GM21529 (cell line): ENCODE measurements at regions not wholly inside any gene's neighbourhood (a gene's known extent, or its start where the extent isn't known, plus 50 kb on each side); places are given as distances from the start of the nearest gene placed in this dataset.
"Not testable (repeated sequence)": the region's sequence is repeated elsewhere in the genome, so short reads cannot be mapped to it uniquely, and the experiment has no call there.

Experiments
- ATAC-seq: cut with Tn5 transposase; IDR thresholded peaks from one replicate; pipeline ENCODE4 v1.9.1; 2021; ENCODE audit not compliant: unreplicated experiment

DNA sequence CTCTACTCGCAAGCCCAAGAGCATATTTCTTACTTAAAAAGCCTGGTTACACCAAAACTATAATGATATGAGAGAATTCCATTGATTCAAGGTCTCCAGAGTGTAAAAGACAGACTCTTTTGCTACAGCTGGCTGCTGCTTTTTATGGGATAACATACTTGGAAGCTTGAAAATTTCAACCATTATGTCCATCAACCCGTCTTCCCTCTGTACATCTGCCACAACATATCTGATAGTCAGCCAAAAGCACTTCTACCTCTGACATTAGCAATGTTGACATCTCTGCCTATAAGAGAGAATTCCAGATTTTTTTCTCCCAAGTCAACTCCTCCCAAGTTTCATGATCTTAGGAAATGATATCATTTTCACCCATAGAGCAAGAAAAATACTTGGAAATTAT lies 54.4 kb upstream of the IQCM start:
- no peak for ATAC-seq

DNA sequence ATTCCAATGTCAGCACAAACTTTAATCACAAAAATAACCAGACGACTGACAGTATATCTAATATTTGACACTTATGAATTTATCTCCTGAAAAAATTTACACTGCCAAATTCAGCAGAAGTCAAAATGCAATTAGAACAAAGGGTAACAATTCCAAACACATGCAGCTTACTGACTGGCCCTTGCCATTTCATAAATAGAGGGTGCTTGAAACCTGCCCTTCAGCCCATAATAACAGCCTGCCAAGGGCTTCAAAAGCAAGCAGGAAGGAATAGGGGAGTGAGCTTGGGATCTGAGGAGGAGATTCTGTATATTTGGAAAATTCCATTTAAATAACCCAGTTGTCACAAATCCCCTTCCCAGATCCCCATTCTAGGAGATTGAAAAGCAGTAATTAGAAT lies 66.1 kb upstream of the IQCM start:
- no peak for ATAC-seq

- no peak for ATAC-seq
These were observed 66.6 kb upstream of the IQCM start for GRCh38 chr4:149882251-149882650.

- ATAC-seq: no peak
These were observed 68.4 kb upstream of the IQCM start for GRCh38 chr4:149884046-149884445.

DNA sequence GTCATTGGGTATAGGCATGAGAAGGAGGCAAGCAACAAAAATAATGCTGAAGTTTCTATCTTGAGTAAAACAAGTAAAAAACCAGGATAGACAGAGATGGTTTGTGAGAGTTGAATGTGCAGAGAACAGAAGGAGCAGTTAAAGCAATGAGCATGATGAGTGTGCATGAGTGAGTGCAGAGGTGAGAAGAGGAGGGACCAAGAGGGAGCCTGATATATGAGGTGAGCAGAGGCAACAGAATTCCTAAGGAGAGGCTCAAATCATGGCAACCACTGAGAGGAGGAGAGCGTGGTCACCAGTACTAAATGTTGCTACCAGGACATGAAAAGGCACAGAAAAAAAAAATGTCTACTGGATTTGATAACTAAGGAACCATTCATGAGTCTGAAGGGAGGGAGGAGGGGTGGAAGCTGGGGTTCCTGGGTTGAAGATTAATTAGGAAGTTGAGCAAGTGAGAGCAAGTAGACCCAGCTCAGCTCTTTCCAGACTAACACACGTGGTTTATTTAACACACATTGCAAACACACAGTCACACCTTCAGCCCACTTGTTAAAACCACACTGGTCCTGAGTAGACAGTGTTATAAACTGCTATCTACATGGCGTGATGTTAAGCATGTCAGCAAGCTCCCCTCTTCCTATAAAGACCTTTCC lies 69.0 kb upstream of the IQCM start:
- ATAC-seq: no peak

GRCh38 chr4:149885896-149886295 lies 70.3 kb upstream of the IQCM start:
- no peak for ATAC-seq

- ATAC-seq: no peak
These were observed 71.3 kb upstream of the IQCM start for GRCh38 chr4:149886786-149887490.

DNA sequence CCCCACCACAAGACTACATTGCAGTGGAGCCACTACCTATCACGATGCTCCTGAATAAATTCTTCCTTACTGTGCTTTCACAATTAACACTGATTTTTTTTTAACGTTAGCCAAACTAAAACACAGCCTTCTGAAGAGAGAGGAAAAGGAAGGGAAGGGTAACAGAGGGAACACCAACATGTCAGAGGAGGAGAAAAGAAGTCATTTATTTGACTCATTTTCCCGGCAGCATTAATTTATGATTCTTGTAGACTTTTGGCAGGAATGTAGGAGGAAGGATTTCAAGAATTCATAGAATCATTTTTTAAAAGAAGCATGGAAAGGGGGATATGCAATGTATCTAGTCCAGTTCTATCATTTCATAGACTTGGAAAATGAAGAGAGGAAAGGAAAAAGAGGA lies 74.3 kb upstream of the IQCM start:
- no peak for ATAC-seq

GRCh38 chr4:149890531-149890930 lies 74.9 kb upstream of the IQCM start:
- no peak for ATAC-seq

GRCh38 chr4:149891426-149891825 lies 75.8 kb upstream of the IQCM start:
- no peak for ATAC-seq

- no peak for ATAC-seq
These were observed 80.8 kb upstream of the IQCM start for GRCh38 chr4:149896432-149896831.

DNA sequence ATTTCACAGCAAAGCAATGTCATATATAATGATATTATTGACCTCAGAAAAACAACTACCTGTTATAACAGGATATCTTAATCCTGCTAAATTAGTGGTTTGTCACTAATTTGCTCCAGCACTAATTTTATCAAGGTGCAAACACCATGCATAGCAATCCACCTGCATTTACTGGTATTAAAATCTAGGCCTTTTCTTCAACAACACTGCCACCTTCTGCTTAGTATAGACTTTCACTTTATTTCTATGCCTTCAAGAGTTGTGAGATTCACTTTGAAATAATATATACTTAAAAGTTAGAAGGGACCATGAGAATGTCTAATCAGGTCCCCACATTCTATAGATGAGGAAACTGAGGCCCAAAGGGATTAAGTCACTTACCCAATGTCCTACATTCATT lies 82.1 kb upstream of the IQCM start:
- ATAC-seq: no peak

GRCh38 chr4:149901128-149901527 lies 85.5 kb upstream of the IQCM start:
- no peak for ATAC-seq

DNA sequence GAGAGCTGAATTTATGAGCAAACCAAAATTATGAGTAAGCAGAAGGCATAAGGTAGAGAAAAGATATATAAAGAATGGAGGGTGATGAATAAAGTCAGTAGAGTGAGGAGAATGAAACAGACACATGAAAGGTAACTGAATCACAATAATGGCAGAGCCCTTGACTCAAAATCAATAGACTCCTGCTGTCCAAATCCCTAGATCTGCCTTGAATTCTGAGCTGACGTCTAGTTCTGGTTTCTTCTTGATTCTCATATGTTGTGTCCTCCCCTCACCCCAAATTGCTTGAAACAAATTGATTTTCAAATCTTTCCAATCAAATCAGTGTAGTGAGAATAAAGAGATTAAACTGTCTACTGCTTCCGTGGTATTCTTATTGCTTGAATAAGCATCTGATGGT lies 86.6 kb upstream of the IQCM start:
- ATAC-seq: no peak

DNA sequence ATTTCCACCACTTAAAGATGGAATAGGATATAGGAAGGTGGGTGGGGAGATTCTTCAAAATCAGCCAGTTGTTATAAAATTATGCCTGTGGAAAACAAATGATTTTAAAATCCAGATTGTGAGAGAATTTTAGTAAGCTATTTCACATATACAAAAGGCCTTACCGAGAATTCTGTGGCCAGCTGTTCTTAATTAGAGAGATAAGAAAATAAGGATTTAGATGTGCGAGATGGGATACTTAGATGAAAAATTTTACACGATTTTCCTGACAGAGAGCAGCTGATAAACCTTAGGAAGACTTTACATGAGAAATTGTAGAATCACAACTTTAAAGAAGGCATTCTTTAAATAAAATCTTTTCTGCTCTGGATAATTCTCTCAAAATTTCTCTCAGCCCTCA lies 94.5 kb upstream of the IQCM start:
- no peak for ATAC-seq

DNA sequence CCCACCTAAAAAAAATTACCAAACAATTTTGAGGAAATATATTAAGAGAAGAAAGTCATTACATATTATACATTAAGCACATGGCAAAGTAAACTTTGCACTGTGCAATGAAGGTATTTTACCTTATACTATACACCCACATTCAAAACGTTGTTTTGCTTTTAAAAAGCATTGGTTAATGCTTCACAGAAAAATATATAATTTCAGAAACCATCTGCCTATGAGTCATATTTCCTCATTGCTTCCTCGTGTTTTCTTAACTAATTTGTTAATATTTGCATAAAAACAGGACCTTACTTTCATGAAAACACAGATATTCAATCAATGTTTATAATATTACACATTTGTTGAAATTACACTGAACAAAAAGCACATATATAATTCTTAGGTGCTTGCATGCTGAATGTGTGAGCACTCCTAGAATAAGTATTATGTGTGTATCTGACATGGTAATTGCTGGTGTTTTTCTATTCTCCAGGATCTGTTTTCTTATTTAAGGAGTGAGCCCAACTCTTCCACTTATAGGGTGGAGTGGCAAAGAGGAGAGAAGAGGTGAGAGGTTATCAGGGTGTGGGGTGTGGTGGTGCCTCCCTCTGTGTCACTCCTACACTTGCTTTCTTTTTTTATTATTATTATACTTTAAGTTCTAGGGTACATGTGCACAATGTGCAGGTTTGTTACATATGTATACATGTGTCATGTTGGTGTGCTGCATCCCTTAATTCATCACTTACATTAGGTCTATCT lies 95.1 kb upstream of the IQCM start:
- no peak for ATAC-seq

- ATAC-seq: no peak
These were observed 95.7 kb upstream of the IQCM start for GRCh38 chr4:149911354-149911753.

DNA sequence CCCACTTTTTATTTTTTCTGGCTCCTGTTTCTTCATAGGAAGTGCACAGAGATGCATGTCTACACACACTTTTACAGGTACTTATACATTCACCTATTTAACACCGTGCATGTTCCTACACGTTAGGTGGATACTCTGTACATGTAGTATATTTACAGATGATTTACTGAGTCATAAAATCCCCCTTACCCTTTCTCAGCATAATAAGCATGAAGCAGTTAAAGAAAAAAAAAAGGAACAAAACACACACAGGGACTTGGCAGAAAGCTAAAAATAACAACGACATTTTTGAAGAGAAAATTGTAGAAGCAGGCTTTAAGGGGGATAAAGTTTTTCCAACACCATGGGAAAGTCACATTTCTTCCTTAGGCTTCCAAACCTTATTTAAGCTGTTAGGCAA lies 96.4 kb upstream of the IQCM start:
- ATAC-seq: no peak

DNA sequence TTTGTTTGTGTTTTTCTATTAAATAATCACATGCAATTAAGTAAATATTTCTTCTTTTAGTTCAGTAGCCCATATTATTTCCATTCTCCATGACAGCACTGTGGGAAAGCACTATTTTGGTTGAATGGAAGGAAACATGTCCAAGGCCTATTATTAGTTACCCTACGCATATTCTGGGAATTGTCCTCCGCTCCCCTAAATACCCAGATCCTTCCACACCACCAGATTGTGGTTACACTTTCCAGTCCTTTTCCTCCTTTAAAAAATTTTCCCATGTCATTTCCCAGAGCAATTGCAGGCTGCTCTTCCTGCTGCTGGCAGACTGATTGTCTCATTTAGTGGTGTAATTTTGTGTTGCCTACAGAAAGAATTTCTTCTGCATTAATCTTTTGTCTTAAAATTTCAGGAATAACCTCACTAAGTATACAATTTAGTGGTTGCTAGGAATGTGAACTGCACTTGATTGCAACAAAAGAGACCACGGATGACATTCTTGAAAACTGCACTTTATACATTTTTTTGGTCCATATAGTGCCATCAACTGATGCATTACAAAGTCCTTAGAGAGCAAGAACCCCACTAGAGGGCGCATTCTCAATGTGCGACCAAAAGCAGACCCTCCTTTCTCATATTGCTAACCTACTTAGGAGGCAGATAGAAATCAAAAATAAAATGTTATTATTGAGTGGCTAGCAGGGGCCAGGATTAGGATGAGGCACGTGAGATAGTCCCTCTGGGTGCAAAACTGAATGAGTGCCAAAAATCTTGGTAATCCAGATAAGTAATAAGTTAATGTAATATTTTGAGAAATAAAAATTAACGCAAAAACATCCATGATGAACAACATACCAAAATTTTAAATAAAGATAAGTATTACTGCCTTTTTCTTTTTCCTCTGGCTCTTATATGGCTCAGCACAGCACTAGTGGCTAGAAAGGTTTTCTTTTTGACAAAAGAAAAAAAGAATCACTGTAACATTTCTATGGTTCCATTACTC lies 98.8 kb upstream of the IQCM start:
- ATAC-seq: peak; percentile 78

DNA sequence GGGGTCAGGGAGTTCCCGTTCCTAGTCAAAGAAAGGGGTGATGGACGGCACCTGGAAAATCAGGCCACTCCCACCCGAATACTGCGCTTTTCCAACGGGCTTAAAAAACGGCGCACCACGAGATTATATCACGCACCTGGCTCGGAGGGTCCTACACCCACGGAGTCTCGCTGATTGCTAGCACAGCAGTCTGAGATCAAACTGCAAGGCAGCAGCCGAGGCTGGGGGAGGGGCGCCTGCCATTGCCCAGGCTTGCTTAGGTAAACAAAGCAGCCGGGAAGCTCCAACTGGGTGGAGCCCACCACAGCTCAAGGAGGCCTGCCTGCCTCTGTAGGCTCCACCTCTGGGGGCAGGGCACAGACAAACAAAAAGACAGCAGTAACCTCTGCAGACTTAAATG lies 100.1 kb upstream of the IQCM start:
- not testable (repeated sequence) for ATAC-seq

DNA sequence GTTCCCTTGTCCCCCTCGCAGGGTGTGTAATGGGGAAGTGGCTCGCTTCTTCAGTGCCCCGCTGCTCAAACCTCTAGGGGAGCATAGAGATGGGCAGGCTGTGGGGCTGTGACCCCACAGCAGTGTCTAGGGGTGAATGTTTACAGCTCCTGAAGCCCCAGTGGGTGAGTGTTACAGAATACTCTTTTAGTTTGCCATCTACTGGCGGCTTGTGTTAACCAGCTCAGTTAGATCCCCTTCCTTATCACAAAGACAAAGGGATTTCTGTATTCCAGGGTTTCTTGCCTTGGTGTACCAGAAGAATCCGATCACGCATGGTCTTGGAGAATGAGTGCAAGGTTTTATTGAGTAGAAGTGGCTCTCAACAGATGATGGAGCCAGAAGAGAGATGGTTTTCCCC lies 108.1 kb upstream of the IQCM start:
- ATAC-seq: no peak
